ENCODE measurements at regions not wholly inside any gene's neighbourhood (a gene's known extent, or its start where the extent isn't known, plus 50 kb on each side); places are given as distances from the start of the nearest gene placed in this dataset.

DNA sequence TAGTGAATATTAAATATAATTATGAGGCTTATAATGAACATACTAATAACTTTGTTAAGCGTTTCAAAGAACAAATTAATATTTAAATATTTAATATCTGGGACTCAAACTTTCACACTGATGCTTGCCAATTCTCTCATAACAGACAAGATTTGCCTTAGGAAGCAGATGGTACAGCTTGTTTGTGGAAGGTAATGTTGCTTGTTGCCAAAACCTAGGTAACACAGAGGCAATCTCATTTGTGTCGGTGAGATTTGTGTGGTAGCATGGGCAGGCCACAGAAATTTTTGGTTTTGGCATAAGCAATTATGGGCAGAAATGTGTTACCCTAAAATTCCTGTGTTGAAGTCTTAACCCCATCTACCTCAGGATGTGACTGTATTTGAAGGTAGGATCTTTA lies 114.9 kb upstream of the AFF2 start:
- TF ChIP-seq, protein P1, sequence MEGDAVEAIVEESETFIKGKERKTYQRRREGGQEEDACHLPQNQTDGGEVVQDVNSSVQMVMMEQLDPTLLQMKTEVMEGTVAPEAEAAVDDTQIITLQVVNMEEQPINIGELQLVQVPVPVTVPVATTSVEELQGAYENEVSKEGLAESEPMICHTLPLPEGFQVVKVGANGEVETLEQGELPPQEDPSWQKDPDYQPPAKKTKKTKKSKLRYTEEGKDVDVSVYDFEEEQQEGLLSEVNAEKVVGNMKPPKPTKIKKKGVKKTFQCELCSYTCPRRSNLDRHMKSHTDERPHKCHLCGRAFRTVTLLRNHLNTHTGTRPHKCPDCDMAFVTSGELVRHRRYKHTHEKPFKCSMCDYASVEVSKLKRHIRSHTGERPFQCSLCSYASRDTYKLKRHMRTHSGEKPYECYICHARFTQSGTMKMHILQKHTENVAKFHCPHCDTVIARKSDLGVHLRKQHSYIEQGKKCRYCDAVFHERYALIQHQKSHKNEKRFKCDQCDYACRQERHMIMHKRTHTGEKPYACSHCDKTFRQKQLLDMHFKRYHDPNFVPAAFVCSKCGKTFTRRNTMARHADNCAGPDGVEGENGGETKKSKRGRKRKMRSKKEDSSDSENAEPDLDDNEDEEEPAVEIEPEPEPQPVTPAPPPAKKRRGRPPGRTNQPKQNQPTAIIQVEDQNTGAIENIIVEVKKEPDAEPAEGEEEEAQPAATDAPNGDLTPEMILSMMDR (IDR thresholded peaks at IDR 0.05; ENCODE audit: insufficient read depth, missing control alignments): no peak
- no peak for FAIRE-seq
- DNase-seq (ENCODE audit: insufficient read length, low spot score): no peak

DNA sequence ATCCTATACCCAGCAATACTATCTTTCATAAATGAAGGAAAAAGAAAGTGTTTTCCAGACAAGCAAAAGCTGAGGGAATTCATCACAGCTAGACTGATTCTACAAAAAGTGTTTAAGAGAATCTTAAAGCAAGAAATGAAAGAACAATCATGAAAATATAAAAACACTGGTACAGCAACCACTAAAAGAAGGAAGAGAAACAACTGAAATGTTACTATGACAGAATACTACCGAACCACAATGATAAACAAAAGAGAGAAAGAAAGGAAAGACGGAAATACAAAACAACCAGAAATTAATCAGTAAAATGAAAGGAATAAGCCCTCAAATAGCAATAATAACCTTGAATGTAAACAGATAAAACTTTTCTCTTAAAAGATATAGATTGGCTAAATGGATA lies 110.8 kb upstream of the AFF2 start:
- TF ChIP-seq, protein P1 (IDR thresholded peaks at IDR 0.05; ENCODE audit: insufficient read depth, missing control alignments): no peak
- no peak for DNase-seq (ENCODE audit: insufficient read length, low spot score)
- FAIRE-seq: no peak

DNA sequence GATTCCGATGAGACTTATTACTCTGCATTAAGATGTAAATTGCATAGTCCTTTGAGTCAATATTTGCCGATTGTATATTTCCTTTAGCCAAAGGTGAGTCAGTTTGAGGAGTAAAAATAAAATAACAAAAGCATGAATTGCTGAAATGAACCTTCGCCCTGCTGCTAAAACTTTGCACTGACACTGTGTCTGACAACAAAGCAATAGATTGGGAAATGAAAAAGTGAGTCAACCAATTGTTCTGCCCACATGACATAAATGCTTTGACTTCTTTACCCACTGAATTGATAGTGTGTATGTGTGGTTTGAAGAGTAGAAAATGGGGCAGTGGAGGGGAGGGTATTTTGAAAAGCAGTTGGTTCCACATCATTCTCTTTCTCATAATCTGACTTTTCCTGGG lies 88.4 kb upstream of the AFF2 start:
- FAIRE-seq: no peak
- TF ChIP-seq, protein P1 (IDR thresholded peaks at IDR 0.05; ENCODE audit: insufficient read depth, missing control alignments): no peak
- DNase-seq (ENCODE audit: insufficient read length, low spot score): no peak

DNA sequence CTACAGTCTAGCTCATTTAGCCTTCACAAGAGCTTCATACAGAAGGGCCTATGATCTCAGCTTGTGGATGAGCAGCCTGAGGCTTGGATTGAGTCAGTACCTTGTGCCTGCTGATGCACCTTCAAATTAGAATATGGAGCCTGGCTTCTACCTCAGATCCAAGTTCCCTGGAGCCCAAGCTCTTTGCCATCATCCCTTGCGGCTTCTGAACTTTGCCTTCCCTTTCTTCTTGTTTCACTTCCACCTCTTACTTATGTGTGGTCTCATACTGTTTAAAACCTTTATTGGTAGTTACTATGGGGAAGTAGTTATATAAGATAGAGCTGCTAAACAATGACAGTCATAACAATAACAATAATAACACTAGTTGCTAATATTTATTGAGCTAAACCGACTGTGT lies 84.3 kb upstream of the AFF2 start:
- DNase-seq (ENCODE audit: insufficient read length, low spot score) (no peak), FAIRE-seq (no peak)
- TF ChIP-seq, protein P1 (IDR thresholded peaks at IDR 0.05; ENCODE audit: insufficient read depth, missing control alignments): no peak

DNA sequence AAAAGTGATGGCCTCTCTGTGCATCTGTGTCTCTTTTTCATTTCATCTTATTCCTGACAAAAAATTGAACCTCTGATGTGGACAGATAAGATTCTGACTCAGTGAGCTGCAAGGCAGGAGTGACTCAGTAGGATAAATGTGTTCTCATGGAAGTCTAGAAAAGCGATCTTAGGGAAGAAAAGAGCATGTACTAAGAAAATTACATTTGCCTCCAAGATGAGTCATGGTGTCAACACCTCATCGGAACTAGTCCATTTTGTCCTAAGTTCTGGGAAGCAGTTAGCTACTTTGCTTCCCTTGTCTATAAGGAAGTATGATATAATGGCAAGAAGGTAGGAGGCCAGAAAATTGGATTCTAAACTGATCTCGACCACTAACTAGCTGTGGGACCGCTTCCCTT lies 83.5 kb upstream of the AFF2 start:
- TF ChIP-seq, protein P1 (IDR thresholded peaks at IDR 0.05; ENCODE audit: insufficient read depth, missing control alignments): no peak
- no peak for FAIRE-seq
- no peak for DNase-seq (ENCODE audit: insufficient read length, low spot score)

DNA sequence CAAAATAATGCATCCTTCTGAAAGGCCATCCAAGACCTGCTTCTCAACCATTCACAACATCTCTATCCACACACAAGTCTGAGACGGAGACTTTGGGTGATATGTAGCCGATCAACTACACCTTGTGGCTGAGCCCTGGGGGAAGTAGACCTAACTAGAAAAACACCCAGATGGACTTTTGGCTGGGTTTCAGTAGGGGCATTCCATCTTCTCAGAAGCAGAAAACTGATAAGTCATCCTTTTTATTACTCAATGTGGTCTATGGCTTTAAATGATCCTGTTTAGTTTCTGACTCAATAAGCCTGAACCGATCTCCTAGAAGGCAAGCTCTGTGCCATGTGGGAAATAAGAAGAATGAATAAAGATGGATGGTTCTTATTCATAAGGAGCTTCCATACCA lies 82.5 kb upstream of the AFF2 start:
- TF ChIP-seq, protein P1 (IDR thresholded peaks at IDR 0.05; ENCODE audit: insufficient read depth, missing control alignments): no peak
- FAIRE-seq (no peak), DNase-seq (ENCODE audit: insufficient read length, low spot score) (no peak)

DNA sequence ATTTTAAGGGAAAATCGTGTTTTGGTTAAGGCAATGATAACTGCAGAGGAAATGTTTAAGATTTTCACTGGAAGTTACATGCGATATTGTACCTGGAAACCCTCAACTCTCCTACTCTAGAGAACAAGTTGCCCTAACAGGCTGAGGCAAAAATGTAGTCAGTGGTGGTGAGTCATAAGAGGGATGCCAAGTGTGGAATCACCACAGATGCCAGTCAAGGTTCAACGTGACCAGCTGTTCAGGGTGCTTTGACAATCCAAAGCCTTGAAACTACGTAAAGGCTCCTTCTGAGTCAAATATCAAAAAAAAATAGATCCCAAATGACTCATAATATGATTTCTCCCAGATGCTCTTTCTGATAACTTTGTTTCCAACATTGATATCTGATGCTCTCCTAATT lies 77.9 kb upstream of the AFF2 start:
- TF ChIP-seq, protein P1 (IDR thresholded peaks at IDR 0.05; ENCODE audit: insufficient read depth, missing control alignments): no peak
- FAIRE-seq (peak; percentile 44), DNase-seq (ENCODE audit: insufficient read length, low spot score) (no peak)

Data from D721Med (cell line).